K562 (cell line): ENCODE measurements at regions not wholly inside any gene's neighbourhood (a gene's known extent, or its start where the extent isn't known, plus 50 kb on each side); places are given as distances from the start of the nearest gene placed in this dataset.

ENCODE experiments used
- CBX3 ChIP-seq, 2 experiments: IDR thresholded peaks; 1 replicate in 1 of 2; 2 replicates in 1 of 2; pipeline ENCODE4 v1.6.1; 2012; ENCODE audit warnings: inconsistent platforms in 2 of 2, low read length in 2 of 2, borderline replicate concordance in 1 of 2, control low read depth in 1 of 2
- FOXM1 ChIP-seq, 2 experiments: fragments of 450-650 bp in 1 of 2; sonication (generic) in 1 of 2; formaldehyde crosslinking in 1 of 2; IDR thresholded peaks; 2 replicates each; pipeline versions ENCODE4 v1.6.1 to v1.9.0; 2017 to 2022; ENCODE audit warnings: low read depth in 2 of 2, mild to moderate bottlenecking in 2 of 2, missing genetic modification reagents in 1 of 2, moderate library complexity in 1 of 2
- GTF2F1 ChIP-seq: IDR thresholded peaks from 2 replicates; pipeline ENCODE4 v1.6.1; 2011; ENCODE audit warnings: low read depth, low read length, improper control_type of control experiment
- MTA1 ChIP-seq: fragments of 450-650 bp; IDR thresholded peaks from 2 replicates; pipeline ENCODE4 v1.6.1; 2017; ENCODE audit warnings: borderline replicate concordance
- POLR2A ChIP-seq: fragments of 450-650 bp; conservative IDR thresholded peaks from 2 replicates; pipeline ENCODE4 v1.6.1; 2016
- POLR2AphosphoS5 ChIP-seq: IDR thresholded peaks from 2 replicates; pipeline ENCODE4 v1.6.1; 2011; ENCODE audit warnings: mild to moderate bottlenecking, low read depth, low read length, moderate library complexity; ENCODE audit not compliant: control insufficient read depth, insufficient read depth
- RAD21 ChIP-seq, 2 experiments: fragments of 250-450 bp in 1 of 2; fragments of 450-650 bp in 1 of 2; sonication (Bioruptor Pico) in 1 of 2; formaldehyde crosslinking in 1 of 2; IDR thresholded peaks in 1 of 2; conservative IDR thresholded peaks in 1 of 2; 2 replicates each; pipeline versions ENCODE4 v1.4.0 to v1.8.0; 2020 to 2022; ENCODE audit warnings: mild to moderate bottlenecking in 2 of 2, moderate library complexity in 1 of 2
- TCF7L2 ChIP-seq: fragments of 150-350 bp; IDR thresholded peaks from 2 replicates; pipeline ENCODE4 v1.6.1; 2016; ENCODE audit warnings: low read depth, mild to moderate bottlenecking, low read length, moderate library complexity
- TF ChIP-seq, protein P1 (sequence below): sonication (generic); formaldehyde crosslinking; IDR thresholded peaks from 2 replicates; pipeline ENCODE4 v1.8.0; 2022; ENCODE audit warnings: mild to moderate bottlenecking, missing genetic modification reagents, borderline replicate concordance
- TF ChIP-seq, protein P2 (sequence below): IDR thresholded peaks from 3 replicates; pipeline ENCODE4 v1.6.1; 2011; ENCODE audit warnings: borderline replicate concordance, mild to moderate bottlenecking; ENCODE audit not compliant: insufficient read length, insufficient read depth
- TF ChIP-seq, protein P3 (sequence below), 3 experiments: IDR thresholded peaks in 2 of 3; conservative IDR thresholded peaks in 1 of 3; 2 replicates each; pipeline ENCODE4 v1.5.1; 2011 to 2012; ENCODE audit warnings: low read length in 3 of 3, mild to moderate bottlenecking in 3 of 3, control low read depth in 2 of 3, improper control_type of control experiment in 1 of 3, inconsistent platforms in 1 of 3, low read depth in 1 of 3, mixed read lengths in 1 of 3, moderate library complexity in 1 of 3; ENCODE audit not compliant: insufficient read depth in 2 of 3

DNA sequence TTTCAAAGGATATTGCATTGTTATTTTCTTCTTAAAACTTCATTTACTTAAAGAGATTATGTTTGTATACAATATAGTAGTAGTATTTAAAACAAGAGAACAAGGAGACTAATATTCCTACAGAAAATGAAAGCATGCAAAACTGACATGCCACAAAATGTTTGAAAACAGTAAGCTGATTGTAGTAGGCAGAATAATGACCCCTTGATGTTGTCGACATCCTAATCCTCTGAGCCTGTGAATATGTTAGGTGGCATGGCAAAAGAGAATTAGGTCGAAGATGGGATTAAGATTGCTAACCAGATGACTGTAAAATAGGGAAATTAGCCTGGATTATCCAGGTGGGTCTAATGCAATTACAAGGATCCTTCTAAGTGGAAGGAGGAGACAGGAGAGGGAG lies 522.2 kb upstream of the NR3C2 start:
- TF ChIP-seq GTF2F1 (no peak), FOXM1 (IDR thresholded peaks at IDR 0.05; ENCODE audit: low read depth) (no peak), FOXM1 (CRISPR knock-in tag; IDR thresholded peaks at IDR 0.05; ENCODE audit: low read depth) (no peak), RAD21 (CRISPR knock-in tag; conservative IDR thresholded peaks at IDR 0.05 in 1 of 2, IDR thresholded peaks at IDR 0.05 in 1 of 2) (no peak), POLR2A (no peak), MTA1 (no peak), CBX3 (IDR thresholded peaks at IDR 0.05; ENCODE audit: borderline replicate concordance in 1 of 2, low read length in 2 of 2) (no peak), POLR2AphosphoS5 (no peak), TCF7L2 (no peak)
- TF ChIP-seq, protein P1, sequence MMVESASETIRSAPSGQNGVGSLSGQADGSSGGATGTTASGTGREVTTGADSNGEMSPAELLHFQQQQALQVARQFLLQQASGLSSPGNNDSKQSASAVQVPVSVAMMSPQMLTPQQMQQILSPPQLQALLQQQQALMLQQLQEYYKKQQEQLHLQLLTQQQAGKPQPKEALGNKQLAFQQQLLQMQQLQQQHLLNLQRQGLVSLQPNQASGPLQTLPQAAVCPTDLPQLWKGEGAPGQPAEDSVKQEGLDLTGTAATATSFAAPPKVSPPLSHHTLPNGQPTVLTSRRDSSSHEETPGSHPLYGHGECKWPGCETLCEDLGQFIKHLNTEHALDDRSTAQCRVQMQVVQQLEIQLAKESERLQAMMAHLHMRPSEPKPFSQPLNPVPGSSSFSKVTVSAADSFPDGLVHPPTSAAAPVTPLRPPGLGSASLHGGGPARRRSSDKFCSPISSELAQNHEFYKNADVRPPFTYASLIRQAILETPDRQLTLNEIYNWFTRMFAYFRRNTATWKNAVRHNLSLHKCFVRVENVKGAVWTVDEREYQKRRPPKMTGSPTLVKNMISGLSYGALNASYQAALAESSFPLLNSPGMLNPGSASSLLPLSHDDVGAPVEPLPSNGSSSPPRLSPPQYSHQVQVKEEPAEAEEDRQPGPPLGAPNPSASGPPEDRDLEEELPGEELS (CRISPR knock-in tag): no peak
- TF ChIP-seq, protein P2, sequence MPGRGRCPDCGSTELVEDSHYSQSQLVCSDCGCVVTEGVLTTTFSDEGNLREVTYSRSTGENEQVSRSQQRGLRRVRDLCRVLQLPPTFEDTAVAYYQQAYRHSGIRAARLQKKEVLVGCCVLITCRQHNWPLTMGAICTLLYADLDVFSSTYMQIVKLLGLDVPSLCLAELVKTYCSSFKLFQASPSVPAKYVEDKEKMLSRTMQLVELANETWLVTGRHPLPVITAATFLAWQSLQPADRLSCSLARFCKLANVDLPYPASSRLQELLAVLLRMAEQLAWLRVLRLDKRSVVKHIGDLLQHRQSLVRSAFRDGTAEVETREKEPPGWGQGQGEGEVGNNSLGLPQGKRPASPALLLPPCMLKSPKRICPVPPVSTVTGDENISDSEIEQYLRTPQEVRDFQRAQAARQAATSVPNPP: no peak
- TF ChIP-seq, protein P3, sequence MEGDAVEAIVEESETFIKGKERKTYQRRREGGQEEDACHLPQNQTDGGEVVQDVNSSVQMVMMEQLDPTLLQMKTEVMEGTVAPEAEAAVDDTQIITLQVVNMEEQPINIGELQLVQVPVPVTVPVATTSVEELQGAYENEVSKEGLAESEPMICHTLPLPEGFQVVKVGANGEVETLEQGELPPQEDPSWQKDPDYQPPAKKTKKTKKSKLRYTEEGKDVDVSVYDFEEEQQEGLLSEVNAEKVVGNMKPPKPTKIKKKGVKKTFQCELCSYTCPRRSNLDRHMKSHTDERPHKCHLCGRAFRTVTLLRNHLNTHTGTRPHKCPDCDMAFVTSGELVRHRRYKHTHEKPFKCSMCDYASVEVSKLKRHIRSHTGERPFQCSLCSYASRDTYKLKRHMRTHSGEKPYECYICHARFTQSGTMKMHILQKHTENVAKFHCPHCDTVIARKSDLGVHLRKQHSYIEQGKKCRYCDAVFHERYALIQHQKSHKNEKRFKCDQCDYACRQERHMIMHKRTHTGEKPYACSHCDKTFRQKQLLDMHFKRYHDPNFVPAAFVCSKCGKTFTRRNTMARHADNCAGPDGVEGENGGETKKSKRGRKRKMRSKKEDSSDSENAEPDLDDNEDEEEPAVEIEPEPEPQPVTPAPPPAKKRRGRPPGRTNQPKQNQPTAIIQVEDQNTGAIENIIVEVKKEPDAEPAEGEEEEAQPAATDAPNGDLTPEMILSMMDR (IDR thresholded peaks at IDR 0.05 in 2 of 3, conservative IDR thresholded peaks at IDR 0.05 in 1 of 3; ENCODE audit: insufficient read depth in 2 of 3, low read depth in 1 of 3, low read length in 3 of 3): no peak
